ENCODE measurements at regions not wholly inside any gene's neighbourhood (a gene's known extent, or its start where the extent isn't known, plus 50 kb on each side); places are given as distances from the start of the nearest gene placed in this dataset.

DNA sequence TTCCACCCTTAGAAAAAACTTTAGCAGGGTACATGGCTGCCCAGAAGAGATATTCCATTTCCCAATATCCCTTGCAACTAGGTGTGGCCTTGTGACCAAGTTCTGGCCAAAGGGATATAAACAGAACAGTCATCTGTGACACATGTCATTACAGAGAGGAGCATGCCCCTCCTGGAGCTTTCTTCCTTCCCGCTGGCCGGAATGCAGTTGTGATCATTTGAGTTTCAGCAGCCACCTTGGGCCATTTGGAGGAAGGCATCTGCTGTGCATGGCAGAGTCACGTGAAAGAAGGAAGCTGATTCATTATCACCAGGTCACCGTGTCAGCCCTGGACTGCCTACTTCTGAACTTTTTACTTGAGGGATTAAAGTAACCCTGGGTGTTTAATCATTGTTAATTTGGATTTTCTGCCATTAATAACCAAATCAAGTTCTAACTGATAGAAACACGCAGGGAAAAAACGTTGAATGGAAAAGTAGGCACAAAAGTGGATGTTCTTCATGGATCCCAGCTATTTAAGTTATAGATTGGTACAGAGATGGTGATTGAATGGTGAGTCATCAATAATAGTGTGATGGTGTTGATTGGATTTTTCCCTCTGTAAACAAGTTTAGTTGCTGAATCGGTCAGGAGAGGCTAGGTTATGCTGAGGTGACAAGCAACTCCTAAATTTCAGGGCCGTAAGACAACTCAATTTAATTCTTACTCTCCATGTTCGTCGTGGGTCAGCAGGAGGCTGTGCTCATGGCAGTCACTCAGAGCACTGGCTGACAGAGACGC lies 80.7 kb upstream of the CCDC167 start:
- no peaks in the 10 kb centered on the region for H3K27me3 ChIP-seq (ENCODE audit: low read length)
- BruUV-seq (replicated peaks) = no TSS peak
- TF ChIP-seq, protein P1, sequence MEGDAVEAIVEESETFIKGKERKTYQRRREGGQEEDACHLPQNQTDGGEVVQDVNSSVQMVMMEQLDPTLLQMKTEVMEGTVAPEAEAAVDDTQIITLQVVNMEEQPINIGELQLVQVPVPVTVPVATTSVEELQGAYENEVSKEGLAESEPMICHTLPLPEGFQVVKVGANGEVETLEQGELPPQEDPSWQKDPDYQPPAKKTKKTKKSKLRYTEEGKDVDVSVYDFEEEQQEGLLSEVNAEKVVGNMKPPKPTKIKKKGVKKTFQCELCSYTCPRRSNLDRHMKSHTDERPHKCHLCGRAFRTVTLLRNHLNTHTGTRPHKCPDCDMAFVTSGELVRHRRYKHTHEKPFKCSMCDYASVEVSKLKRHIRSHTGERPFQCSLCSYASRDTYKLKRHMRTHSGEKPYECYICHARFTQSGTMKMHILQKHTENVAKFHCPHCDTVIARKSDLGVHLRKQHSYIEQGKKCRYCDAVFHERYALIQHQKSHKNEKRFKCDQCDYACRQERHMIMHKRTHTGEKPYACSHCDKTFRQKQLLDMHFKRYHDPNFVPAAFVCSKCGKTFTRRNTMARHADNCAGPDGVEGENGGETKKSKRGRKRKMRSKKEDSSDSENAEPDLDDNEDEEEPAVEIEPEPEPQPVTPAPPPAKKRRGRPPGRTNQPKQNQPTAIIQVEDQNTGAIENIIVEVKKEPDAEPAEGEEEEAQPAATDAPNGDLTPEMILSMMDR (conservative IDR thresholded peaks at IDR 0.05; ENCODE audit: low read depth, low read length) = no peak
- TF ChIP-seq EZH2 (IDR thresholded peaks at IDR 0.05; ENCODE audit: low read length, unreplicated experiment) (no peak), EZH2phosphoT487 (IDR thresholded peaks at IDR 0.05; ENCODE audit: borderline replicate concordance, low read length) (no peak)
- ChIA-PET POLR2A (ENCODE audit: unreplicated experiment) (no interaction called here), CTCF (interaction anchor here (1.1 kb wide), 1 partner anchor 74 kb away, joined by 4 read pairs; no protein-coding TSS in a partner anchor)
- no peak overlapping the region for H3K9ac ChIP-seq (ENCODE audit: low read length)
- H3K27ac ChIP-seq (ENCODE audit: low read length) = no peak overlapping the region
- peak; percentile 49 for DNase-seq
- intact Hi-C loops (cut with micrococcal nuclease) = no loop called here
- H2AFZ ChIP-seq (ENCODE audit: low read length) = no peak overlapping the region
- H3K36me3 ChIP-seq (ENCODE audit: low read depth, low read length) = no peaks in the 10 kb centered on the region
- ATAC-seq = peak; percentile 32; the same call in 1 of the 2 replicates
- H4K20me1 ChIP-seq (ENCODE audit: low read length) = no peaks in the 10 kb centered on the region
- H3K4me1 ChIP-seq (ENCODE audit: insufficient read depth, low read length) = peaks cover 19% of the 10 kb centered on the region
- no peak overlapping the region for H3K4me3 ChIP-seq (ENCODE audit: low read length)
- H3F3A ChIP-seq (ENCODE audit: low read length, unreplicated experiment) = no peaks in the 10 kb centered on the region
- no peak overlapping the region for H3K4me2 ChIP-seq (ENCODE audit: low read length)
- H3K9me2 ChIP-seq (replicated peaks; ENCODE audit: low read length) = no peaks in the 10 kb centered on the region
- H3K79me2 ChIP-seq (ENCODE audit: low read length) = no peaks in the 10 kb centered on the region
- no peaks in the 10 kb centered on the region for H3K9me3 ChIP-seq (ENCODE audit: low read length)

DNA sequence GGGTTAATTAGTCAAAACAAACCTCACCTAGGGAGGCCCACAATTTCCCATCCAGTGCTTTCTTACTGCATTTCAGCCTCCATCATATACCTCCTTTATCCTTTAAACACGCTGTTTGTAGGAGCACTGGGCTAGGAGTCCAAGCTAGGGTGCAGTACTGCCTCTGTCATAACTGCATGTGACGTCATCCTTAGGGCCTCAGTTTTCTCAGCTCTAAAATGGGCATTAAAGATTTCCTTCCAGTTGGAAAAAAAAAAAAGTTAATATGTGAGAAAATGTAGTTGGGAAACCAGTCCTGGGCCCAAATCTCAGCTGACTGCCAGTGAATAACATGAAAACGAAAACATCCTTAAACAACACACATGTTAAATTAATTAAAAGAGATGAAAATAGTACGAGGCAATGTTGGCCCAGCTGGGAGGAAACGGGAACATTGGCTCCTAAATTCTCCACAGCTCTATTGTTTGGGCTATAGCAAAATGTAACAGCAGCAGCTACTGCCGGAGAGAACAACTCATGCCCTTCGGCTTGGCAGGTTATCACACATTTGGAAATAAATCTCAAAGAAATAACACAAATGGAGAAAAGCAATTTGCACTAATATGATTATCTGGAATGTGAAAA lies 79.9 kb upstream of the CCDC167 start:
- ChIA-PET CTCF (interaction anchor here (1.1 kb wide), 1 partner anchor 75 kb away, joined by 4 read pairs; no protein-coding TSS in a partner anchor), POLR2A (ENCODE audit: unreplicated experiment) (no interaction called here)
- H3F3A ChIP-seq (ENCODE audit: low read length, unreplicated experiment) = no peaks in the 10 kb centered on the region
- intact Hi-C loops (cut with micrococcal nuclease) = loop anchor here (10.0 kb wide), 1 partner anchor 115 kb away; the partner anchor contains the start of gene MDGA1
- no peaks in the 10 kb centered on the region for H3K79me2 ChIP-seq (ENCODE audit: low read length)
- BruUV-seq (replicated peaks) = no TSS peak
- H3K9me3 ChIP-seq (ENCODE audit: low read length) = no peaks in the 10 kb centered on the region
- TF ChIP-seq, protein P1 (conservative IDR thresholded peaks at IDR 0.05; ENCODE audit: low read depth, low read length) = no peak
- TF ChIP-seq EZH2 (IDR thresholded peaks at IDR 0.05; ENCODE audit: low read length, unreplicated experiment) (no peak), EZH2phosphoT487 (IDR thresholded peaks at IDR 0.05; ENCODE audit: borderline replicate concordance, low read length) (no peak)
- H3K36me3 ChIP-seq (ENCODE audit: low read depth, low read length) = no peaks in the 10 kb centered on the region
- no peaks in the 10 kb centered on the region for H3K27me3 ChIP-seq (ENCODE audit: low read length)
- no peaks in the 10 kb centered on the region for H4K20me1 ChIP-seq (ENCODE audit: low read length)
- no peaks in the 10 kb centered on the region for H3K9me2 ChIP-seq (replicated peaks; ENCODE audit: low read length)
- H3K9ac ChIP-seq (ENCODE audit: low read length) = no peak overlapping the region
- no peak overlapping the region for H3K27ac ChIP-seq (ENCODE audit: low read length)
- no peak overlapping the region for H3K4me3 ChIP-seq (ENCODE audit: low read length)
- H3K4me1 ChIP-seq (ENCODE audit: insufficient read depth, low read length) = peaks cover 19% of the 10 kb centered on the region
- no peak overlapping the region for H3K4me2 ChIP-seq (ENCODE audit: low read length)
- ATAC-seq (no peak), DNase-seq (no peak)
- H2AFZ ChIP-seq (ENCODE audit: low read length) = no peak overlapping the region

DNA sequence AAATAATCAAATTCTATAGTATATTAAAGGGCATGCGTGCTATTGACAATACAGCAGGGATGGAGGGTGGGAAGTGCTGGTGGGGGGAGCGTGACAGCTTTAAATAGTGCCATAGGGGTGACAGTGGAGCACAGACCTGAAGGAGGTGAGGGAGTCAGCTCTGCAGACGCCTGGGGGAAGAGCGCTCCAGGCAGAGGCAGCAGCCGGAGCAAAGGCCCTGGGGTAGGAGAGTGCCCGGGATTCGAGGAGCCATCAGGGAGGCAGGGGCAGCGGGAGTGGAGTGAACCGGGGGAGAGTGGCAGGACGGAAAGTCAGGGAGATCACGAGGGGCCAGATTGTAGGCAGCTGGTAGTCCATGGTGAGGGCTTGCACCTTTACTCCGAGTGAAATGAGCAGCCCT lies 78.4 kb upstream of the CCDC167 start:
- H3K9ac ChIP-seq (ENCODE audit: low read length) = no peak overlapping the region
- H3K4me2 ChIP-seq (ENCODE audit: low read length) = no peak overlapping the region
- no peak overlapping the region for H2AFZ ChIP-seq (ENCODE audit: low read length)
- ChIA-PET POLR2A (ENCODE audit: unreplicated experiment) (no interaction called here), CTCF (no interaction called here)
- H3K9me2 ChIP-seq (replicated peaks; ENCODE audit: low read length) = no peaks in the 10 kb centered on the region
- no peaks in the 10 kb centered on the region for H3K9me3 ChIP-seq (ENCODE audit: low read length)
- no TSS peak for BruUV-seq (replicated peaks)
- H3K27me3 ChIP-seq (ENCODE audit: low read length) = no peaks in the 10 kb centered on the region
- H3K4me1 ChIP-seq (ENCODE audit: insufficient read depth, low read length) = peaks cover 19% of the 10 kb centered on the region
- intact Hi-C loops (cut with micrococcal nuclease) = loop anchor here (10.0 kb wide), 1 partner anchor 117 kb away; the partner anchor contains the start of gene MDGA1
- DNase-seq = no peak
- no peaks in the 10 kb centered on the region for H3K79me2 ChIP-seq (ENCODE audit: low read length)
- H3K27ac ChIP-seq (ENCODE audit: low read length) = no peak overlapping the region
- no peaks in the 10 kb centered on the region for H4K20me1 ChIP-seq (ENCODE audit: low read length)
- no peaks in the 10 kb centered on the region for H3F3A ChIP-seq (ENCODE audit: low read length, unreplicated experiment)
- ATAC-seq = no peak
- no peaks in the 10 kb centered on the region for H3K36me3 ChIP-seq (ENCODE audit: low read depth, low read length)
- TF ChIP-seq, protein P1 (conservative IDR thresholded peaks at IDR 0.05; ENCODE audit: low read depth, low read length) = no peak
- TF ChIP-seq EZH2phosphoT487 (IDR thresholded peaks at IDR 0.05; ENCODE audit: borderline replicate concordance, low read length) = no peak
- no peak for TF ChIP-seq EZH2 (IDR thresholded peaks at IDR 0.05; ENCODE audit: low read length, unreplicated experiment)
- H3K4me3 ChIP-seq (ENCODE audit: low read length) = no peak overlapping the region
